ENCODE measurements at regions not wholly inside any gene's neighbourhood (a gene's known extent, or its start where the extent isn't known, plus 50 kb on each side); places are given as distances from the start of the nearest gene placed in this dataset.

- no peak overlapping the region for H3K4me3 ChIP-seq (replicated peaks; ENCODE audit: low read depth, low read length)
- no peak for TF ChIP-seq CTCF (IDR thresholded peaks at IDR 0.05; ENCODE audit: low read length, missing control alignments)
- DNase-seq (ENCODE audit: low read depth), result no peak
Measured at GRCh38 chr17:6244253-6244652, 174.1 kb downstream of the WSCD1 start.

- TF ChIP-seq CTCF (IDR thresholded peaks at IDR 0.05; ENCODE audit: low read length, missing control alignments), result no peak
- no peak for DNase-seq (ENCODE audit: low read depth)
- H3K4me3 ChIP-seq (replicated peaks; ENCODE audit: low read depth, low read length), result no peak overlapping the region
Measured at GRCh38 chr17:6243186-6243585, 173.0 kb downstream of the WSCD1 start.

GRCh38 chr17:6241996-6242395 is 171.8 kb downstream of the WSCD1 start:
- TF ChIP-seq CTCF (IDR thresholded peaks at IDR 0.05; ENCODE audit: low read length, missing control alignments), result no peak
- H3K4me3 ChIP-seq (replicated peaks; ENCODE audit: low read depth, low read length), result no peak overlapping the region
- DNase-seq (ENCODE audit: low read depth), result no peak

GRCh38 chr17:6241381-6241780 is 171.2 kb downstream of the WSCD1 start:
- H3K4me3 ChIP-seq (replicated peaks; ENCODE audit: low read depth, low read length), result no peak overlapping the region
- TF ChIP-seq CTCF (IDR thresholded peaks at IDR 0.05; ENCODE audit: low read length, missing control alignments), result no peak
- DNase-seq (ENCODE audit: low read depth), result no peak

- TF ChIP-seq CTCF (IDR thresholded peaks at IDR 0.05; ENCODE audit: low read length, missing control alignments), result no peak
- H3K4me3 ChIP-seq (replicated peaks; ENCODE audit: low read depth, low read length), result no peak overlapping the region
- no peak for DNase-seq (ENCODE audit: low read depth)
Measured at GRCh38 chr17:6240601-6241000, 170.4 kb downstream of the WSCD1 start.

- TF ChIP-seq CTCF (IDR thresholded peaks at IDR 0.05; ENCODE audit: low read length, missing control alignments), result no peak
- no peak overlapping the region for H3K4me3 ChIP-seq (replicated peaks; ENCODE audit: low read depth, low read length)
- DNase-seq (ENCODE audit: low read depth), result no peak
Measured at GRCh38 chr17:6240001-6240400, 169.8 kb downstream of the WSCD1 start.

GRCh38 chr17:6239241-6239798 is 169.1 kb downstream of the WSCD1 start:
- no peak for DNase-seq (ENCODE audit: low read depth)
- H3K4me3 ChIP-seq (replicated peaks; ENCODE audit: low read depth, low read length), result no peak overlapping the region
- no peak for TF ChIP-seq CTCF (IDR thresholded peaks at IDR 0.05; ENCODE audit: low read length, missing control alignments)
